Endothelial cell of hepatic sinusoid (primary cell): ENCODE measurements at regions not wholly inside any gene's neighbourhood (a gene's known extent, or its start where the extent isn't known, plus 50 kb on each side); places are given as distances from the start of the nearest gene placed in this dataset.
"Not testable (repeated sequence)": the region's sequence is repeated elsewhere in the genome, so short reads cannot be mapped to it uniquely, and the experiment has no call there.

Experiments used
- in situ Hi-C: cut with HindIII; loops from 2 replicates; pipeline ENCODE4 v1.10.0; 2017; ENCODE audit warnings: low sequenced_read_pairs

DNA sequence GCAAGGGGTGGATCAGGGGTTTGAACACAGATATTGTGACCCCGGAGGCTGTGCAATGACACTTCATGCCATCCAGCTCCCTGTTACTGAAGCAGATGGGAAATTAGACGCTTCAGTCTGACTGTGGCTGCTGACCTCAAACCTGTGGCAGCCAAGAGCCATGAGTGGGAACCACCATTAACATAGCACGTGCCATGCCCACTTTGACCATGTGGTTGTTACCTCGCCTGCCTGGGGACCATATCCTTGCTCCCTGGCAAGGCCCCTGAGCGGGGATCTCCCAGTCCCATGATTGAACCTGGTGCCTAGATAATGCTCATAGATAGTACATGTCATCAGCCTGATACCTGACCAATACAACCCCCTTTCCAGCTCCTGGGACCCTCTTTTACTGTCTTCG is 68.9 kb downstream of the CYP26B1 start:
- in situ Hi-C loops: no loop called here

DNA sequence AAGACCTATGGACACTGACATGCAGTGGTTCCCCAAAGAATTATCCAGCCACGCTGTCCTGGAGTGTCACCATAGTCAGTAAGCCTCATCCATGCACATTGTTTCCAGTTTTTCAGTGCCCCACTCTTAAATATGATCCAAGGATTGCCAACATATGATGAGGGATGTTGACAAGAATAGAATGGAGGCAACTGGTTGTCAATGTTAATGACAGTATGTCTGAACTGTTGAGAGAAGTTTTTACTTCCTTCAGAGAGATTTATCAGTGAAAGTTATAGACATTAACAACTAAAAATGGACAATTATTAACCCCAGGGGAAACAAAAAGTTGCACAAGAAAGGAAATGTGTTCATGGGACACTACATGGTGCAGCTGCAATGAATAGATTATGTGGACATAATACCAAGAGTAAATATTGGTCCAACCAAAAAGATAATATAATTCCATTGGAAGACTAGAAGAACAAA is 69.9 kb downstream of the CYP26B1 start:
- in situ Hi-C loops: no loop called here

DNA sequence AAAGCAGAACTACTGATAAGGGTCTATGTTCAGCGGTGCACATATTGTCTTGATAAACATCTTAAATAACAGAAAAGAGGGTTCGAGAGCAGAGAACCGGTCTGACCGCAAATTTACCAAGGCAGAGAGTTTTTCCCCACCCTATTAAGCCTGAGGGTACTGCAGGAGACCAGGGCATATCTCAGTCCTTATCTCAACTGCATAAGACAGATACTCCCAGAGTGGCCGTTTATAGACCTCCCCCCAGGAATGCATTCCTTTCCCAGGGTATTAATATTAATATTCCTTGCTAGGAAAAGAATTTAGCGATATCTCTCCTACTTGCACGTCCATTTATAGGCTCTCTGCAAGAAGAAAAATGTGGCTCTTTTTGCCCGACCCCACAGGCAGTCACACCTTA is 74.3 kb downstream of the CYP26B1 start:
- in situ Hi-C loops: not testable (repeated sequence)

DNA sequence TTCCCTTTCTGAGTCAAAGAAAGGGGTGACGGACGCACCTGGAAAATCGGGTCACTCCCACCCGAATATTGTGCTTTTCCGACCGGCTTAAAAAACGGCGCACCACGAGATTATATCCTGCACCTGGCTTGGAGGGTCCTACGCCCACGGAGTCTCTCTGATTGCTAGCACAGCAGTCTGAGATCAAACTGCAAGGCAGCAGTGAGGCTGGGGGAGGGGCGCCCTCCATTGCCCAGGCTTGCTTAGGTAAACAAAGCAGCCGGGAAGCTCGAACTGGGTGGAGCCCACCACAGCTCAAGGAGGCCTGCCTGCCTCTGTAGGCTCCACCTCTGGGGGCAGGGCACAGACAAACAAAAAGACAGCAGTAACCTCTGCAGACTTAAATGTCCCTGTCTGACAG is 83.5 kb downstream of the CYP26B1 start:
- in situ Hi-C loops: not testable (repeated sequence)

DNA sequence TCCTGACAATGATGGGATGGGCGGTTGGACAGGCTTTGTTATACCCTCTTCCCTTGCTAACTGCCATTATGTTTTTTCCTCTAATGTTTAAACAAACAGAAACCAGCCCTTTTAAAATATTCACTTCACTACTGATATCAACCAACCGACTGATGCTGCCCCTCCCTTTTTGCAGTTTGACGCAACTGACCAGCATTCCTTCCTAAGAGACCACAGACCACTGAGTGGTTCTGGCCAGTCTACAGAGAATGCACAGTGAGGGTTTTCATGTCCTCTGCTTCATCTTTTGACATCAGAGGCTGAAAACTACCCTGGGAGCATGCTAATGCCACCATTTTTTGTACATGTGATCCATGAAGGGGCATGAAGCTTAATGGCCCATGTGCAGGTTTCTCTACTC is 85.3 kb downstream of the CYP26B1 start:
- in situ Hi-C loops: no loop called here

DNA sequence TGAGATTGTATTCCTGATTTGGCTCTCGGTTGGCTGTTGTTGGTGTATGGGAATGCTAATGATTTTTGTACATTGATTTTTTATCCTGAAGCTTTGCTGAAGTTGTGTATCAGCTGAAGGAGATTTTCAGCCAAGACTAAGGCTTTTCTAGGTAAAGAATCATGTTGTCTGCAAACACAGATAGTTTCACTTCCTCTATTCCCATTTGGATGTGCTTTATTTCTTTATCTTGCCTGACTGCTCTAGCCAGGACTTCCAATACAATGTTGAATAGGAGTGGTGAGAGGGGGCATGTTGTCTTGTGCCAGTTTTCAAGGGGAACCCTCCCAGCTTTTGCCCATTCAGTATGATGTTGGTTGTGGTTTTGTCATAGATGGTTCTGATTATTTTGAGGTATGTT is 90.4 kb downstream of the CYP26B1 start:
- in situ Hi-C loops: no loop called here

DNA sequence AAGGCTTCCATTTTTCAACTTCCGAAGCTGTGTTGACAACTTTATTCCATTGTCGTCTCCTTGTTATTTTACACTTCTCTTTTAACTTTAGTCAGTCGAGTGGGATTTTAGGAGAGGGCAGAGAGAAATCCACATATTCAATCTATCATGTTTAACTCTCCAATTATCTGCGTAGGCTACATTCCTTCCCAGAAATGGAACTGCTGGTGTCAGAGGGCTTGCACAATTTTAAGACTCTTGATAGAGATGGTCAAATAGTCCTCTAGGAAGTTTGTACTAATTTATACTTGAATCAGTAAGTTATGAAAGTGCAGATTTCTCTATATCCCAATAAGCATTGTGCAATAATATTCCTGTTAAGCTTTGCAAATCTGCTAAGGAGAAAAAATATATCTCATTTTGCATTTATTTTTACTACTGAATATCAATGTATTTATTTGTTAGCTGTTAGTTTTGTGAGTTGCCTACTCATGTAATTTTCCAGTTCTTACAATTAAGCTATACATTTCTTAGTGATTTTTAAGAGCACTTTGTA is 95.6 kb downstream of the CYP26B1 start:
- in situ Hi-C loops: no loop called here

DNA sequence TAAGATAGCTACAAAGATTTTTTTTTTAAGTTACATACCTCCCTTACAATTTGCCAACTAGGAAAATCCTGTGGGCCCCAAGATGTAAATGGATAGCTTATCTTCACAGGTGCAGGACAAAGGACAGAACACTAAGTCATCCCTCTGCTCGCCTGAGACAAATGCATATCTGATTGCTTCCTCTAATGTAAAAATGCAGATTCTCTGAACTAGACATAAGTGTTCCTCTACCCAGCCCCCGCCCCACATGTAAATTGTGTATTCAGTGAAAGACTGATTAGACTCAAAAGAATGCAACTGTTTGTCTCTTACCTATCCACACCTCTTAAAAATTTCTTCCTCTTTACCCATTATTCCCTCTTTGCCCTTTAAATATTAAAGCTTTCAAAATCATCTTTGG is 96.5 kb downstream of the CYP26B1 start:
- in situ Hi-C loops: no loop called here

DNA sequence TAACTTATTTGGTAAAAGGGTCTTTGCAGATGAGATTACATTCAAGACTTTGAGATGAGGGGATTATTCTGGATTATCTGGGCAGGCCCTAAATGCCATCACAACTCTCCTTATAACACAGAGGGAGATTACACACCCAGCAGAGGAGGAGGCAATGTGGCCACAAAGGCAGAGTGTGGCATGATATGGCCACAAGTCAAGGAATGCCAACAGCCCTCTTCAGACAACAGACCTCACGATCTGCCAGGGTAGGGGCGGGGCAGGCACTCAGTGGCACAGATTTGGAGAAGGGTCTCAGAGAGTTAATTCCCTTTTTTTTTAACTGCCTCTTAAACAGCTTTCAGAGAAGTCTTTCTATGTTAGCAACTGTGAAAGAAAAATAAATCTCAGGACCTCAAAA is 96.9 kb downstream of the CYP26B1 start:
- in situ Hi-C loops: no loop called here

DNA sequence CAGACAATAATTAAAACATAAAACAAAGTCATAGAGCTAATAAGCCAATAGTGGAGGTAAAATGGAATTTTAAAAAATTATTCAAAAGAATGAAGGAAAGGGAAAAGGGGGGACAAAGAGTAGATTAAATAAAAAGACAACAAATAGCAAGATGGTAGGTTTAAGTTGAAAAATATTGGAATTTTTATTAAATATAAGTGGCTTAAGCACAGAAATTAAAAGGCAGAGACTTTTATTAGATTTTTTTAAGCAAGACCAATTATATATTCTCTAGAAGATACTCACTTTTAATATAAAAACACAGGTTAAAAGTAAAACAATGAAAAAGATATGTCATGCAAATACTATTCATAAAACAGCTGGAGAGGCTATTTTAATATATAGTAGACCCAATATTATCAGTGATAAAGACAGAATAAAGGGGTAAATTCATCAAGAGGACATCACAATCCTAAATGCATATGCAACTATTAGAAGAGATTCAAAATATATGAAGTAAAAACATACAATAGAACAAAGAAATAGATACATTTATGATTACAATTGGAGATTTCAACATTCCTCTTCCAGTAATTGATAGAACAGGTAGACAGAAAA is 98.7 kb downstream of the CYP26B1 start:
- in situ Hi-C loops: no loop called here

DNA sequence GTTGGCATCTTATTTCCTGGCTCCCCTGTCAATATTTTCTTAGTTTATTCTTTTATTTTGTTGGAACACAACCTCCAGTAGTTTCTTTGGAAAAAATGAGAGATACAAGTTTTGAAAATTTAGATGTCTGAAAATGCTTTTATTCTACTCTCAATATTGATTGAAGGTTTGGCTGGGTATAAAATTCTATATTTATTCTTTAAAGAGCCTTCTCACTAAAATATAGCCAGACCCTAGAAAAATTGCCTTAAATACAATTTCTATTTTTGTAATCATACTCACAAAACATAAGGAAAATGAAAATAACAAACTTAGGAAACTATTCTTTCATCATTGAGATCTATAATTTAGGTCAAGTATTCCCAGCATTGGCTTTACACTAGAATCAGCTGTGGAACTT is 103.7 kb downstream of the CYP26B1 start:
- in situ Hi-C loops: no loop called here

DNA sequence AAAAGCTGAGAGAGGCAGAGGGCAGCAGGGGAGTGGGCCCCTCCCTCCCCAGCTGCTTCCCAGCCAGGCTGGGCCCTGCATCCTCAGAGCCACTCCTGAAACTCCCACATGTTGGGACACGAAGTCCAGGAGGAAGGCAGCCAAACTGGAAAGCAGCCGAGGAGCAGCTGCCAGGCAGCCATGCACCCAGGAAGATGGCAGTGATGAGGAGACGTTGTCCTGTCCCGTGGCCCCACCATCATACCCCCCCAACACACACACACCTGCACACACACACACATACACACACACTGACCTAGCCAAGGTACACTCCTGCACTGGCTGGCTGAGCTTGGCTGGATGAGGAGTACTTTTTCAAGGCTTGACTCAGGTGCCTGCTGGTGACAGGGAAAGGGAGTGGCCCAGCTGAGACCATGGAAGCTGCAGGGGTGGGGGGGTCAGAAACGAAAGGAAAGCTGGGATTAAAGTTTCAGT is 106.0 kb downstream of the CYP26B1 start:
- in situ Hi-C loops: no loop called here

DNA sequence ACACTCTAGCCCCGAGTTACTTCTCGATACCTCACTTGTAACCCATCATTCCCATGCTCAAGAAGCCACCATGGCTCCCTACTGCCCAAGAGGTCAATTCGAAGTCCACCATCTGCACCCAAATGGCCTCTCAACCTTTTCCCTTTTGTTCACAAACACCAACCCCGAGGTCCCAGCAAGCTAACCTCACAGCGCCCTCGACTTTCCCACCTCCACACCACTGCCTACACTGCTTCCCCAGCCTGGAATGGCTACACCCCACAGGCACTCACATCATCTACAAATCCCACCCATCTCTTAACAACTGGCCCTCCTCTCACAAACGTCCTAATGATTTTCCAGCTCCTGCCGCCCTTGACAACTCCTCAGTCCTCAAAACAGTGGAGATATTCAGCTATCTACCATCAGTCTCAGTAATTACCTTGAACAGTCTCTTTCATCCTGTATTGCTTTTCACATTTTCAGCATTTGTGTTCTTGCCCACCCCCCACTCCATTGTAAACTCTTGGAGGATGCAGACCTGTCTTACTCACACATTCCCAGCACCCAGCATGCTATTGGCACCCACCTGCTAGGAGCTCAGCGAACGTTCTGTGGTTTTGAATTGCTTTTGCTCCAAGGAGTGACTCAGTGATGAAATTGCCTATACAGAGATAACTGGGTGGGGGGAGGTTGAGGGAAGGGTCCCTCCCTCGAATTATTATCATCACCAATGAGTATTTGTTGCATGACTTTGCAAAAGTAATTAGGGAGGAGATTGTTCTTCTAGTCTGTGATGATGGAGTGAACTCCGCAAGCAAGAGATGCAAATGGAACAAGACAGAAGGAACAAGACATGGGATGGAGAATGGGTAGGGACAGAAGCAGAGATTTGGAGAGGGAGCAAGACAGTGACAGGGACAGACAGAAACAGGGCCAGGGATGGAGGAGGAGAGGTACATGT is 106.8 kb downstream of the CYP26B1 start:
- in situ Hi-C loops: no loop called here

DNA sequence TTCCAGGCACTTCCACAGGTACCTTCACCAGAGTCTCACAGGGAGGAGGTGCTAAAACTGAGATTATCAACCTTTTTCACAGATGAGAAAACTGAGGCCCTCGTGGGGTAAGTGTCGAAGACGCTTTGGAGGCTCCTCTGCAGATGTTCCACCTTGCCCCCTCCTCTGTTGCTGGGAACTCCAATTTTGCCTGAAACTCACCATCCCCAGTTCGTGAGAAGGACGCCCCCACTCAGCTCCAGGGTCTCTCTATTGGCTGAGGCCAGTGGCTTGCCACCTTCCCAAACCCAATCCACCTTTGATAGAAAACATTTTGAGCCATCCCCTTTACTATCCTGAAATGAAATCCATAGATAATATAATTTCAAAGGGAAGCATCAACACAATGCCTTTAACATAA is 109.1 kb downstream of the CYP26B1 start:
- in situ Hi-C loops: loop anchor here (5.0 kb wide), 3 partner anchors 46 to 106 kb away; no protein-coding TSS in a partner anchor

DNA sequence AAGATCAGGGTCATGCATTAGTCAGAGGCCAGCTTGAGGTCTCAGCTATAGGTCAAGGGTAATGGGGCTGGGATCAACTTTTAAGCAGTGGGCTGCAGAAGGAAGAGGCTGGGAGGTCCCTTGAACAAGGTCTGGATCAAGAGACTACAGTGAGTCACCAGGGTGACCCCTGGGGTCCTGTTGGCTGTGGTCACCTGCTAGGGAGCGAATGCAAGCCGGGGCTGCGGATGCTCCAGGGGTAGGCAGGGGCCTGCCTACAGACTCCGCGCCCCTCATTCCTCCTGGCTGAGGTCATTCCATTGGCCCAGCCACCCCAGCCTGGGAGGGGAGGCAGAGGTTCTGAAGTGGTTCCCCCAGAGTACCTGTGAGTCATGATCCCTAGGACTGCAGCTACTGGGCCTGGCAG is 110.4 kb downstream of the CYP26B1 start:
- in situ Hi-C loops: loop anchor here (5.0 kb wide), 3 partner anchors 45 to 105 kb away; no protein-coding TSS in a partner anchor

DNA sequence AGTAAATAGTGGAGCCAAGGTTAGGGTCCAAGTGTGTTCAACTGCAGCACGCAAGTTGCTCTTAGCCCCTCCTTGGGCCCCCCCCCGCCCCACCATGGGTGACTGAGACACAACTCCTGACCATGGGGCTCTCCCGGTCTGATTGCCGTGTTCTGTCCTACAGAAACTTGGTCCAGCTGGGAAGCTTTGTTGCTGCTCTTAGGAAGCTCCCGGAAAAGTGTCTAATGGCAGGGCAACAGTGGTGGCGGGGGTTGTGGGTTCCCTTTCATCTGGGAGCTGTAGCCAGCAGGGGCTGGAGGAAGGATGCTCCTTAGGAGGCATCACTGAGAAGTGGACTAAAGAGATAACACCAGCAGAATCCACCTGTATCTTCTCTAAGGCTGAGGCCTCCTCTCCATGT is 111.1 kb downstream of the CYP26B1 start:
- in situ Hi-C loops: loop anchor here (5.0 kb wide), 3 partner anchors 44 to 104 kb away; no protein-coding TSS in a partner anchor

DNA sequence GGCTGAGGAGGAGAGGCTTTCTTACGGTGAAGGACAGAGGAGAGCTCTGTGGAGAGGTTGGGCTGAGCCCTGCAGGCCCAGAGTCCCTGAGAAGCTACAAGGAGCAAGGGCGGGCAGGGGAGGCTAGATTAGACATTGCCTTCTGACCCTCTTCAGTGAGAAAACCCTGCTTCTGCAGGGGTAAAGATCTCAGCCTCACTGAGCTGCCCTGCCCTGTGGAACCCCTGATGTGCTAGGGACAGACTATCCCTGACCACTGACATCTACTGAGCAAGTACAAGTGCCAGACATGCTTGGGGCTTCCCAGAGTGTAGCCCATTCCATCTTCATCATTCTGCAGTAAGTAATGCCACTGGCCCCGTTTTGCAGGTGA is 111.5 kb downstream of the CYP26B1 start:
- in situ Hi-C loops: loop anchor here (5.0 kb wide), 3 partner anchors 44 to 104 kb away; no protein-coding TSS in a partner anchor

DNA sequence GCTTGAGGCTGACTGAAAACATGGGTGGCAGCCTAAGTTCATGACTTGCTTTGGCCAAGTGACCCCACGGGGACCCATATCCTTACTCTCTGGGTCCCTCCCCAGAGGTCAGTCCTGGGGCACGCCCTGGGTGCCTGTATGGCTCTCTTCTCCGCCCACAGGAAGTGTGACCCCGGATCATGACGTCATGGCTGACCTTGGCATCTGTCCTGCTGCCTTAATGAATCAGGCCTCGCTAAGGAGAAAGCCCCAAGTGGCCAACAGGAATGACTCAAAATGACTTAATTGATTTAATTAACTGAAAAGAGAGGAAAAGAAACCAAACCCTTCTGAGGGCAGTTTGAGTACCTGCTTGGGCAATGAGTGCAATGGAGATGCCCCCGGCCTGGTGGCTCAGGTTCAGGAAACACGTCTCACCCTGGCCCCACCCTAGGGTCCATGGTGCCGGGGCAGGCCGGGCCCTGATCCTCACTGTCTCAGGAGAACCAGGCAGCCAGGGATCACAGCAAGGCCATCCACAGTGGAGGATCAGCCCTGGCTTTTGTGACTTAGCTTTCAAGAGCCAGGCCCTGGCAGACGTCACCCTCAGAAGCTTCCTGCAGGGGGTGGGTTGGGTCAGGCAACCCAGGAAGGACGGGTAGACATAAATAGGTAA is 112.0 kb downstream of the CYP26B1 start:
- in situ Hi-C loops: loop anchor here (5.0 kb wide), 3 partner anchors 43 to 103 kb away; no protein-coding TSS in a partner anchor

DNA sequence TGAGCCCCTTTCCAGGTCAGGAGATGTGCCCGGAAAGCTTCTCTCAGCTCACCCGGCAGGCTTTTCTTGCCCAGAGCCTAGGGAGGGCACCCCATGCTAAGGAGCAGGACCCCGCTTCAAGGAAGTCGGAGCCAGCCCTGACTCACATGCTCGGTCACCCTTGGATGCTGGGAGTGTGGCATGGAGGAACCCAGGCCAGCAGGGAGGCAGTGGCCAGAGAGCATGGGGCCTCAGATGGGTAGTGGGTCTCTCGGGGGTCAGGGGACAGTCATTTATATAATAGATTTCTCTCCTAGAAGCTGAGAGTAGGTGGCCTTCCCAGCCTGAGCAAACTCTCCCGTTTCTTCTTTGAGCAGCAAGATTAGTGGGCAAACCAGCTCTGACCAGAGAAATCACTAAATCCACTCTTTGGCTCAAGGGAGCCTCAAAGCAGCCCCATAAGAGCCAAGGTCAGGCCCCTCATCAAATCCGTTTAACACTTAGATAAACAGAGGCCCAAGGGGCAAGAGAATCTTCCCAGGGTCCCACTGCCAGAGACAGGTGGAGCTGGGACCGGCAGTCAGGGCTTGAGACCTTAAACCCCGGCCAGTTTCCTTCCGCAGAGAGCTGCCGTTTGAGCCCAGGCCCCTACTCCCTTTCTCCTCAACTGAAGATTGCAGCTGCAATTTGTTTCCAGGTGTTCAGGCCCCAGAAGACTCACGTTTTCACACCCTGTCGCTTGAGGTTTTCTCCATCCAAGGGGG is 113.1 kb downstream of the CYP26B1 start:
- in situ Hi-C loops: loop anchor here (5.0 kb wide), 3 partner anchors 42 to 102 kb away; no protein-coding TSS in a partner anchor

DNA sequence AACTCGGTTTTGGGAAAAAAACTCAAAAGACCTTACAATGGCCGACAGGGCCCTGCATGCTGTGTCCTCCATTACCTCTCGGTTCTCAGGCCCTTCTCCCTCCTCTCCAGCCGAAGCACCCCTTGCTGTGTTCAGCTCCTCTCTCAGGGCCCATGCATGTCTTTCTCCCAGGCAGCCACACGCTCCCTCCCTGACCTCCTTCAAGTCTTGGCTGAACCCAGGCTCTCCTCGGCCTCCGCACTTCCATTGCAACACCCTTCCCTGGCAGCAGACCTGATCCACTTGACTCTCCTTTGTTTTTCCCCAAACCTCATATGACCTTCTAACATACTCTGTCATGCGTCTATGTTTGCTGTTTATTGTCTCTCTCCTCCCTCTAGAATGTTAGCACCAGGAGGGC is 114.0 kb downstream of the CYP26B1 start:
- in situ Hi-C loops: no loop called here
